Kidney tubule cell (primary cell): ENCODE measurements at regions not wholly inside any gene's neighbourhood (a gene's known extent, or its start where the extent isn't known, plus 50 kb on each side); places are given as distances from the start of the nearest gene placed in this dataset.
"Not testable (repeated sequence)": the region's sequence is repeated elsewhere in the genome, so short reads cannot be mapped to it uniquely, and the experiment has no call there.

ENCODE experiments used
- DNase-seq: peaks from one replicate; pipeline ENCODE4 v3.0.0-alpha.2; 2018; ENCODE audit warnings: low spot score

DNA sequence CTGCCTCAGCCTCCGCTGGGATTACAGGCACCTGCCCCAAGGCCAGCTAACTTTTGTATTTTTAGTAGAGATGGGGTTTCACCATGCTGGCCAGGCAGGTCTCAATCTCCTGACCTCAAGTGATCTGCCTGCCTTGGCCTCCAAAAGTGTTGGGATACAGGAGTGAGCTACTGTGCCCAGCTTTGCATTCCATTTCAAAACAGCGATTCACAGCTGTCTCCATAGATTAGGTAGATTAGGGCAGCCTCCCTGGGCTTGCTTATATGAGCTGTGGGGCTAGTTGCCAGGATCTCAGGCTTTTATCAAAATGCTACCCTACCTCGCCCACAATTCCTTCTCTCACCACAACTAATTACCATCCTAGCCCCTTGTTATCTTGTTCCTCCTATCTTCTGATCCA is 176.4 kb upstream of the ZKSCAN2 start:
- no peak for DNase-seq

DNA sequence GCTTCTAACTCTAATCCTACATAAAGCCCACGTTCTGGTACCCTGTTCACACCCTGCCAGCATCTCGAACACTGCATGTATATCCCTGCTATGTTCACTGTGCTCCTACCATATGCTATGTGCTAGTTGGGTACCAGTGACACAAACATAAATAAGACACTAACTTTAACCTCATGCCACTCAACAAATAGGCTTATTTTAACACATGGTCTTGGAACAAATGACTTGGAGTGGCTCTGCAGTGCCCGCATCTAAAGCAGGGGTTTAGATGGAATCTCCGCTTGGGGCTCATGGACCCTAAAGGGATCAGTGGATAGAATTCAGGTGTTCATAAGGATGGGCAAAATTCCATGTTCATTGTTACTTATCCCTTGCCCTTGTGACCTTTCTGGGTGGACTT is 175.7 kb upstream of the ZKSCAN2 start:
- DNase-seq, result no peak

DNA sequence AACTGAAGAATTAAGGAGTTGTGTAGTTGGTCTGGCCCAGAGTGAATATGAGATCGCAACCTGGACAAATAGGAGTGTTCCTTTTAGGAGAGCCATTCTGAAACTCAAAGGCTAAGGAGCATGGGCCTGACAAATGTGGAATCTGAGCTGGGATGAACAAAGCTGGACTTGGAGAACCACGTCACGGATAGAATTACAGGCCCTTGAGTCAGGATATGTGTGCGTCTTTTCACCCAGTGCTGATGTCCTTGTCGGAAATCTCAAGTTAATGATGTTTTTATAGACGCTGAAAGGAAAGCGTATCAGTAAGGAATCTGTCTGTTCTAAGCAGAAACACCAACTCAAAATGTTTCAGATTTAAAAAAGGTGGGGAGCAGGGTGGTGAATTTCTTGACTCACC is 173.8 kb upstream of the ZKSCAN2 start:
- no peak for DNase-seq

DNA sequence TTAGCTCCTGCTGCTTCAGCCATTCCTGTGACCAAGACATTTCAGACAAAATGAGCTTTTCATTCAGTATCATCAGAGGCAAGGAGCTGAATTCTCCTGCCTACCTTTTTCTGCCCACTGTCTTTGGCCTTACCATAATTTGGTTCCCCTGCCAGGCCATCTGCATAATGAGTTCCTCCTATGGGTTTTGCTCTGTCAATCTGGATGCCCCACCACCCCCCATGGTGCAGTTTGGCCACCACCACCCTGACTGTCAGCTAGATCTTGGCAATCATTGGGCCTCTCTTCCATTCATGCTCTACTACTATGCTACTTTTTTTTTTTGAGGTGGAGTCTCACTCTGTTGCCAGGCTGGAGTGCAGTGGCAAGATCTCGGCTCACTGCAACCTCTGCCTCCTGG is 169.2 kb upstream of the ZKSCAN2 start:
- DNase-seq, result no peak

DNA sequence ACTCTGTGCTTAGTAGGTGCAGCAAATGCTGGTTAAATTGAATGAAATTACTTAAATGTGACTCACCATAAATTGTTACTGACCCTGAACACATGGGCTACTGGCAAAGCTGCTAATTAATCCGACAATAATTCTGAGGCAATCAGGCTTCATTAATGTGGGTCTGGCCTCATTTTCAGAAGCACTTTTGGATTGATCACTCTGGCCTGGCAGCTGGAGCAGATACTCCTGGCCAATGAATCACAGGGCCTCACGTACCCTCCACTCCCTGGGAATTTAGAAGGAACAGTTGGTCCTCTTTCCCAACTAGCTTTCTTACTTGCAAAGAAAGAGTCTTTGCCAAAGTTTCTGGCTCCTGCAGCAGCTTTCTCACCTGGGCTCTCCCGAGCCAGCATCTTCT is 162.0 kb upstream of the ZKSCAN2 start:
- DNase-seq, result no peak

DNA sequence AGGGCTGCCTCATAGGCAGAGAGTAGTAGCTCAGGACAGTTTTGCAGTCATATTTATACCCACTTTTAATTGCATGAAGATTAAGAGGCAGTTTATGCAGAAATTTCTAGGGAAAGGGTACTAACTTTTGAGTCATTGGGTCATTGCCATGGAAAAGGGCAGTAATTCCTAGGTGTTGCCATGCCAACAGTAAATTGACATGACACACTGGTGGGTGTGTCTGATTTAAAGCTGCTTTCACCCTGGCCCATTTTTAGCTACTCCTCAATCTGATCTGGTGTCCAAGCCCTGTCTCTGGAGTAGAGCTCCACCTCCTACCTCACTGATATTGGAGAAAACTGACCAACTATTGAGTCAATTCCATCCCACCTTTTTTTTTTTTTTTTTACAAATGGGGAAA is 161.5 kb upstream of the ZKSCAN2 start:
- DNase-seq, result no peak

DNA sequence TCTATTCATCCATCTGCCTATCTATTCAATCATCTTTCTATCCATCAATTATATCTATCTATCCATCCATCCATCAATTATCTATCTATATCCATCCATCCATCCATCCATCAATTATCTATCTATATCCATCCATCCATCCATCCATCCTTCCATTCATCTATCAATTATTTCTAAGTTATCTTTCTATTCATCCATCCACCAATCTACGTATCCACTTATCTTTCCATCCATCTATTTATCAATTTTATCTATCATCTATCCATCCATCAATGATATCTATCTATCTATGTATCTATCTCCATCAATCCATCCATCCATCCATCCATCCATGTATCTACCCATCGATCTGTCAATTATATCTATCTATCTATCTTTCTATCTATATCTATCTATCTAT is 158.4 kb upstream of the ZKSCAN2 start:
- DNase-seq, result no peak

DNA sequence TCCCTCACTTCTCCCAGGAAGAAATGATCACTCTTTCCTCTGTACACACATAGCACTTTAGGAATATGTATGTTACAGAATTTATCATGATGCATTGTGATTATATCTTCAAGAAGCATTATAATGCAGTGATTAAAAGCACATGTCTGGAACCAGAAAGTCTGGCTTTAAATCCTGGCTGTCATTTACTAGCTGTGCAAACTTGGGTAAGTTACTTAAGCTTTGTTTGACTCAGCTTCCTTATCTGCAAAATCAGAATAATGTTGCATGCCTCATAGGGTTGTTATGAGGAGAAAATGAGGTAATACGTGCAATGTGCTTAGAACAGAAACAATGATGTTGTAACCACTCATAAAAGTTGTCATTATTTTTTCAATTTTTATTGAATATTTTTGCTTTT is 156.3 kb upstream of the ZKSCAN2 start:
- no peak for DNase-seq

DNA sequence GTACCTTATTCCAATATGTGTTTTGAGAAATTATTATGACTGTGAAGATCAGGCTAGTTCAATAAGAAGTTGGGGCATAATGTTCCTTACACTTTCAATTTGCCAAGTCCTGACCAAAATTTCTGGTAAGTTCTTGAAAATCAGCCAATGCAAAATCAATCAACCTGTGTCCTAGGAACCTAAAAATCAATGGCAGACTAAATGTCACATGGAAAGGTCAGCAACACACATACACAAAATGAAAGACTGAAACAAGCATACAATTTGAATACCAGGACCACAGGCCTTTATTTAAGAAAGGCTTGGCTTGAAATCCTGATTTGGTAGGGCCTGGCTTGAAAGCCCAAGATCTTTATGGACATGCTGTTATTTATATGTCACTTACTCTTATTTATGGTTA is 155.5 kb upstream of the ZKSCAN2 start:
- no peak for DNase-seq

DNA sequence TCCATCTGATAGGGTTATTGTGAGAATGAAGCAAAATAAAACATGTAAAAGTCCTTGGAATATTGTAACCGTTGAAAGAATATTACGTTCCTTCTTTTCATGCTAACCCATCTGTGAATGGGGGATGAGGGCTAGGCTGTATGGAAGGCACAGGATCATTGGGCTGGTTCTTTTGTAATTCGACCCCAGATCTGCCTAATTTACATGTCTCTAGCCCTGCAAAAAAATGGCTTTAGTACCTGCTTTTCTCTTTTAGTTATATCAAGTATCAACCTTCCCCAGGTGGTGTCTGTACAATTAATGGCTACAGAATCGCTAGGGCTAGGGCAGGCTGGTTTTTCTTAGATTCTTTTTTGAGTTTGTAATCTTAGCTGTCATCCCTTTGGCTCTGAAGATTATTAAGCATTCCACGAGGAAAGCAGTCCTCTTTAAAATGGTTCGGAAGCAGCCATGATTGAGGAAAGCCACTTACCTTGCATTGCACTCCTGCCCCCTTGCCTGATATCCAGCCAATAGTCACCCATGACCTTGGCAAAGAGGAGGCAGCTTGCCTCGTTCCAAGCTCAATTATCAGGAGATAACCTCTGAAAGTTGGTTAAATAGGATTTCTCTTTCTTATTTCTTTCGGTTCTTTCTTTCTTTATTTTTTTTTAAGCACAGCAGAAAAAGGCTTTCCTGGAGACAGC is 153.9 kb upstream of the ZKSCAN2 start:
- no peak for DNase-seq

DNA sequence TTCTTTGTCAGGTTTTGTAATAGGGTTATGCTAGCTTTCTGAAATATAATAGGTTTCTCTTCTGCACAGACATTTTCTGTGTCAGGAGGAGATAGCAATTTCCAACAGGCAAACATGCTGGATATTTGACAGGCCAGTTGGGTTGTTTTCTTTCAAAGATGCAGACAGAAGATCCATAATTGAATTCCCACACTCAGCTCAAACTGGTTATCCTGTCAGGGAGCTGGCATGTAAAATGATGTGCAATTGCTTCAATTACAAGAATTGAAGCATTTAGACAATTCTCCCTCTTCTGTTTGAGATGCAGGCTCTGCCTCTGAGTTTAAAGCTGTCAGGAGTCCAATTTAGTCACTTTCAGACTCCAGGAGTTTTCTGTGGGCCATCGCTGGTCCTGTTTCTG is 146.2 kb upstream of the ZKSCAN2 start:
- no peak for DNase-seq

DNA sequence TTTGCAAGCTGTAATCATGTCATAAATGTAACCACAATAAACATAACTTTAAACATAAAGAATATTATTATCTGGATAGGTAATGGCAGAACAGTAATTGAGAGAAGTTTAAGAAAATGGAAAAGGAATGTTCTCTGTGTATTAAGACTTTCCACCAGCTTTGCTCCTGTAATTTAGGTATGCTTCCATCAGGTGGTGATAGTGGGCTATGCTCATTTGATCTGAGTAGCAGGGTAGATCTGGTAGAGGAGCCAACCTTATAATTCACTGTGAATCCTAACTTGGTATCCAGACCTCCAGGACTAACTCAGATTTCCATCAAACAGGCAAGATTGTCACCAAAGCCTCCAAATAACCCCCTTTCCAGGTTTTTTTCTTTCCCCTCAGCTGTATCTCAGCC is 137.9 kb upstream of the ZKSCAN2 start:
- no peak for DNase-seq

DNA sequence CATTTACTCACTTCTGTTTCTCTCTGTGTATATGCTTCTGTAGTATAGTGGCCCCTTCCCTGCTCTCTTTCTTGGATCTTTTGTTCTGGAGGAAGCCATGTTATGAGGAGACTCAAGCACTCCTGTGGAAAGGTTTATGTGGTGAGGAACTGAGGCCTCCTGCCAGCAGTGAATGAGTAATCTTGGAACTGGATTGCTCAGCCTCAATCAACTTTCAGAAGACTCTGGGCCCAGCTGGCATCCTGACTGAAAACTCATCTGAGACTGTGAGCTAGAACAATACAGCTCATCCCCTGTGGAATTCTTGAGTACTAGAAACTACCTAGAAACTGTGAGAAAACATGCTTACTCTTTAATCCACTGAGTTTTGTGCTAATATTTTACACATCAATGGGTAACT is 133.1 kb upstream of the ZKSCAN2 start:
- DNase-seq, result no peak

DNA sequence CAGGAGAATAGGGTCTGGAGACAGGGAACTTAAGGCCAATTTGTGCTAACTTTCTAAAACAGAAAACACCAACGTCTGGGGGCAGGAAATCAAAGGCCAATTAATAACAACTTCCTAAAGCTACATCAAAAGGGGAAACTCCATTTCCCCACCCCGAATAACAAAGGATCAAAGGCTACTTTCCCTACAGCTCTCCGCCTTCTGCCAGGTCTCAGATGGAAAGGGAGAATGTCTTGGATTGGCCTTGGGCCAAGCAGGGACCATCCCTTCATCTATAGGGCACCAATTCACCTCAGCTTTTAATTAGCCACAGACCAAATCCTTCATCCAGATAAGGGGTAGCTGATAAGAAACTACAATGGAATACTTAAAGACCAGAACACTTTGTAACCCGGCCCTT is 116.9 kb upstream of the ZKSCAN2 start:
- no peak for DNase-seq

DNA sequence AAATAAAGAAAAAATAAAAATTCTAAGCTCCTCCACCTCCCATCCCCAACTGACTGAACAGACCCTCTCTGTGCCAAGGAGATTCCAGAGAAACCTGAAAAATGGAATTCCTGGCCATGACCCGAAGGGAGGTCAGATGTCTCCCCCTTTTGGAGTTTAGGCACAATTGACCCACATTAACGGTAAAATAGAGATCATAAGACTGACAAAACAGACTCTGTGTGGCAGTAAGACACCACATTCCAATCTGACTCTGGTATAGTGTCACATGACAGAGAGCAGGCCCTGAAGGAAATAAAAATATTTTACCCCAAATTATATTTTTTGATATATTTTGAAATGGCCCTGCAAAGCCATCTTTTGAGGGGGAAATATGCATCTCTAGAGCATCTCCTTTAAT is 115.1 kb upstream of the ZKSCAN2 start:
- DNase-seq, result no peak

DNA sequence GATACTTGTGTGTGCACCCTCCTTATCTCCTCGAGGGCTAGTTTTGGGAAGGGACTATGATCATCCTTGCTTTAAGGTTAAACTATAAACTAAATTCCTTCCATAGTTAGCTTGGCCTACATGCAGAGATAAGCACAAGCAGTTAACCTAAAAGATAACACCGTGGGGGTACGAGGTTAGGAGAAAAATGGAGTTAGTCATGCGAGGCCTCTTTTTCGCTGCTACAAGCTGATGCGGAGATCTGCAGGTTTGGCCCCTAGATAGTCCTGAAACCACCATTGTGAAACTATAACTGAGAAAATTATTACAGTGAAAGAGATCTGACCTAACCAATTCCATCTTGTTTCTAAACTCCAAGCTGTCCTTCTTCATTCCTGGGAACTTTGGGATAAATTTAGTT is 113.7 kb upstream of the ZKSCAN2 start:
- no peak for DNase-seq

DNA sequence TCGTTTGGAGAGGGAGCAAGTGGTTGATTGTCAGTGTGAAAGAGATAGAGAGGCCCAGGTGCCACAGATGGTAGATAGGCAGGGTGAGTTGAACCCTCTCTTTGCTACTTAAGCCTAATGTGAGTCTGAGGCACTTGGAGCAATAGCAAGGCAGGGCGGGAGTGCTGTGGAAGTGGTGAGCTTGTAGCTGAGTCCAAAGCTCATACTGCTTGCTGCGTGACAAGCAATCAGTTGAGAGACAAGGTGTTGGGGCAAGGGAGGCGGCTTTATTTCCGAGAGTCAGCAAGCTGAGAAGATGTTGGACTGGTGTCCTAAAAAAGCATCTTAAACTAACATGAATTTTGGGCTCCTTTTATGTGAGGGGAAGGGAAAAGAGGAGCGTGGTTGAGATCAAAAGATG is 112.9 kb upstream of the ZKSCAN2 start:
- no peak for DNase-seq

DNA sequence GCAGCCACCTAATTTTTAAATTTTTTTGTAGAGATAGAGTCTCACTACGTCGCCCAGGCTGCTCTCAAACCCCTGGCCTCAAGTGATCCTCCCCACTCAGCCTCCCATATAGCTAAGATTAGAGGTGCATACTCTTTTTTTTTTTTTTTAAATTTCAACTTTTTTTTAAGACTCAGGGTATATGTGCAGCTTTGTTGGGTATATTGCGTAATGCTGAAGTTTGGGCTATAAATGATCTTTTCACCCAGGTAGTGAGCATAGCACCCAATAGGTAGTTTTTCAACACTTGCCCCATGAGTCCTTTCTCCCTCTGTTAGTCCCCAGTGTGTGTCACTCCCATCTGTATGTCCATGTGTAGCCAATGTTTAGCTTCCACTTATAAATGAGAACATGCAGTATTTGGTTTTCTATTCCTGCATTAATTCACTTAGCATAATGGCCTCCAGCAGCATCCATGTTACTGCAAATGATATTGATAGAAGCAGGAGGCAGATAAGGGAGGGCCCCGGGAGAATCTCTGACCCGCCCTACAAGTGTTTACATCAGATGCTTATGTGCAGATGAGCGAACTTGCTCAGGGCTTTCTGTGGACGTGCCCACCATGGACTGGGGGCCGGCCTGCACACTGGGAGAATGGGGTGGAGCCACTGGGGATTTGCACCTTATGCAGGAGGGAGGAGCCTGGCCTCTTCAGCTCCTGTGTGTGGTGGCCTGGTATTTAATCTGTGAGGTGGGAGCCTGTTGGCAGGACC is 110.3 kb upstream of the ZKSCAN2 start:
- DNase-seq, result no peak

DNA sequence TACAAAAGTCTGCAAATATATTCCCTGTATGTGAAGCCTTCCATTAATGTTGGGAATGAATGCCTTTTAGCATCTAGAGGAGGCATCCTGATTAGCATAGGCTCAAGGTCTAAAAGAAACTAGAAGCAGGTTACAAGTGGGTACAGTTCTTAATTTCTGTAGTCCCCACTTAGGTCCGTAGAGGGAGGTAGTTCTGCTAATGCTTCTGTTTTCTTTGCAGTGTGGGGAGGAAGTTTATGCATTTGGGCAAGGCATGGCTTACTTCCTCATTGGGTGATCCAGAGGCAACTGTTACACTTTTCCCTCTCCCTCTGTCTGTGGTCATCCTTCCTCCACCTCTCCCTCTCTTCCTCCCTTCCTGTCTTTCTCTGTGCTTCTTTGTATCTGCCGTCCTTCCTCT is 108.4 kb upstream of the ZKSCAN2 start:
- no peak for DNase-seq

DNA sequence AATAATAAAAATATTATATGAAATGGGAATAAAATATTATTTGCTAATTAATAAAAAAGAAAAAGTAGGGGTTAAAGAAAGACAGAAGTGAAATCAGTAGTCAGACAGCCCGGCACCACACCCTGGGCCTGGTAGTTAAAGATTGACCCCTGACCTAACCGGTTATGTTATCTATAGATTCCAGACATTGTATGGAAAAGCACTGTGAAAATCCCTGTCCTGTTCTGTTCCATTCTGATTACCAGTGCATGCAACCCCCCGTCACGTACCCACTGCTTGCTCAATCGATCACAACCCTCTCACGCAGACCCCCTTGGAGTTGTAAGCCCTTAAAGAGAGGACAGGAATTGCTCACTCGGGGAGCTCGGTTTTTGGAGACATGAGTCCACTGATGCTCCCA is 101.9 kb upstream of the ZKSCAN2 start:
- not testable (repeated sequence) for DNase-seq

DNA sequence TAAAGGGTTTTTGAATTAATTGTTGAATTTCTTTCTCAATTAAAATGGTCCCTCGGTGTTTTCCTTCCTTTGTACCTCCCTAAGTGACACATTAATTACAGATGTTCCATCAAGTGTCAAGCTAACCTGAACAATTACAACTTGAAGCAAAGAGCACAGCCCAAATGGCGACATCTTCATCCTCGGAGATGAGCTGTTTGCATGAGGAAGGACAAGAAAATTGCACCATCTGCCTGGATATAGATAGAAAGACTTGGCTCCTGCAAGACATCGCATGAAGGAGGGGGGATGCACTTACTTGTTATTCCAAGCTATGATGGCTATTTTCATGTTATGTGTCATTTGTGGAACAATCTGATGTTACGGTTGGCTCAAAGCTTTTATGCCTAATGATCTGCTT is 86.4 kb upstream of the ZKSCAN2 start:
- no peak for DNase-seq

DNA sequence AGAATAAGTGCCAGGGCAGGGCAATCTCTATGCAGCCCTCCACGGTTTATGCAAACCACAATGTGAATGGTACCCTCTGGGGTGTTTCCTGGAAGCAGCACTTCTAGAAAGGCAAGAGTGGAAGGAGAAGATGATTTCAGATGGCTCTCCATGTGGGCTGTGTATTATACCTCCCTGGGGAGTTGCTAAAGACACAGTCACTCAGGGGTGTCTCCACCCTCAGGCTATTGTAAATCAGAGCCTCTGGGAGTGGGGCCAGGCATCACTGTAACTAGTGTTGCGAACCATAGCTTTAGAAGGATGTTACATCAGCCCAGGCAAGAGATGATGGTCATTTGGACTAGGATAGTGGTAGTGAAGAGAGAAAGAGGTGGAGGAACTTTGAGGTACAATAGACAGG is 83.3 kb upstream of the ZKSCAN2 start:
- DNase-seq, result no peak

DNA sequence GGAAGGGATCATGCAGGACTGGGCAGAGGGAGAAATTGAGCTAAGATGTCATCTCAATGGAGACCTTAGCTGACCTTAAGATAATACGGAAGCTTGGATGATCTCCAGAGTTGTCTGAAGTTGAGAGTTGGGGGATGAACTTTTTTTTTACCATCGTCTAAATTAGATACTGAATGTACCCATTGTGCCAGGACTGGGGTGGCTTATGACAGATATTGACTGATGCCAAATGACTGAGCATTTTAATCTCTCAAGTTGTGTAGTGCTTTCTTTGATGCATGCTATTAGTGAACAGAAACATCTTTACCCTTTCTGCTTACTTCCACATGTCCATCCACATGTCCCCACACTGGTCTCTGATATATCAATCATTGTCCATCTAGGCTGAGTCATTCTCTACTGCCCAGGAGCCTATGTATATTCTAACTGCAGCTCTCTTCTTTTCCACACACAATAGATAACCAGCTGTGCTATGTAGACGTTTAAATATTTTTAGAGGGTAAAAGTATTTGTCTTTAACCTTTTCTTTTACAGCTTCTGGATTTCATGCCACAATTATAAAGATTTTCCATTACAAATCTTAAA is 60.2 kb upstream of the ZKSCAN2 start:
- DNase-seq, result no peak

DNA sequence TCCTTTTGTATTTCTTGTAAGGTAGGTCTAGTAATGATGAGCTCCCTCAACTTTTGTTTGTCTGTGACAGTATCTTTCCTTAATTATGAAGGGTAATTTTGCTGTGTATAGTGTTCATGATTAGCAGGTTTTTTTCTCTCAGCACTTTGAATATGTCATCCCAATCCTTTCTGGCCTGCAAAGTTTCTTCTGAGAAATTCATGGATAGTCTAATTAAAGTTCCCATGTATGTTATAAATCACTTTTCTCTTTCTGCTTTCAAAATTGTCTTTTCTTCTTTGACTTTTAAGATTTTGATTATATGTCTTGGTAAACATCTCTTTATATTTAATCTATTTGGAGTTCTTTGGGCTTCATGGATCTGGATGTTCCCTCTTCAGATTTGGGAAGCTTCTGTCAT is 54.3 kb upstream of the ZKSCAN2 start:
- no peak for DNase-seq
